CD4-positive, alpha-beta T cell treated with Interleukin-6 at 100 ng/mL for 8 hours (primary cell): ENCODE measurements at regions not wholly inside any gene's neighbourhood (a gene's known extent, or its start where the extent isn't known, plus 50 kb on each side); places are given as distances from the start of the nearest gene placed in this dataset.

ENCODE experiments used
- DNase-seq: peaks from one replicate; pipeline ENCODE4 v3.0.0-alpha.2; 2020; ENCODE audit warnings: mixed read lengths, low spot score

DNA sequence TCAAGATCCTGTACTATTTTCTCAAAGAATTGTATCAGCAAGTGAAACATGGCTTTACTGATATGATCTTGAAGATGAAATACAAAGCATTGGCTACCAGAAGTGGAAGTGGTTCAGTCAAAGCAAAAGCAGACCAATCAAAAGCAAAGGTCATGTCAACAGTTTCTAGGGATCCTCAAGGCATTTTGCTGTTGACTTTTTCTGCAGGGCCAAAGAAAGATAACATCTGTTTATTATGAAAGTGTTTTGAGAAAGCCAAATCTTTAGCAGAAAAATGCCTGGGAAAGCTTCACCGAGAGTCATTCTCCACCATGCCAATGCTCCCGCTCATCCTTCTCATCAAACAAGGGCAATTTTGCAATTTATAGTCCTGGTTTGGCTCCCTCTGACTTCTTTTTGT, 90.3 kb upstream of the ACO1 start:
- DNase-seq, result no peak

DNA sequence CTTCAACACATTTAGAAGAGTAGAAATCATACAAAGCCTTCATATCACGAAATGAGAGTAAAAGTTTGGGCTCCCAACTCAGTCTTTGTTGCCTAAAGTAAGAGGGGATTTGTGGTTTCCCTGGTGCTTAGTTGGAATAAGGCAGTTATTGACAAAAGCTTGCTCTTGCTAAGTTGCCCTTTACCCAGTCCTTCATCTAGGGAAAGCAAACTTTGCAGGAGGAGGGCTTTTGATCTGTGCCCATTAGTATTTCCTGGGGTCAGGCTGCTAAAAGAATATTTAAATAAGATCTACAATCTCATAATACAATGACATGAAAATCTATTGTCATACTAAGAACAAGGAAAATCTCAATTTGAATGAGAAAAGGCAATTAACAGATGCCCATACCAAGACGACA, 84.1 kb upstream of the ACO1 start:
- no peak for DNase-seq

DNA sequence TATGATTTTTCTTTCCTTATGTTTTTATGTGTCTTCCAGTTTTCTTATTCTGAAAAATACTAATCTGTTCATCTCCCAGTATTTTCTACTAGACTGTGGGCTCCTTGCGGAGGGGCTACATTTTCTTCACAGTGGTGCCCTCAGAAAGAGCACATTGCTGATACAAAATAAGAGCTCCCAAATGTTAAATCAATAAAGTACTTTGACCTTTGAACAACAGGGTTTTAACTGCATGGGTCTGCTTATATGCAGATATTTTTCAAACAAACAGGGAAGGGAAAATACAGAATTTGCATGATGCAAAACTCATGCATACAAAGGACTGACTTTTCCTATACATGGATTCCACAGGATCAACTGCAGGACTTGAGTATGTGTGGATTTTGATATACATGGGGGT, 79.9 kb upstream of the ACO1 start:
- DNase-seq, result no peak

DNA sequence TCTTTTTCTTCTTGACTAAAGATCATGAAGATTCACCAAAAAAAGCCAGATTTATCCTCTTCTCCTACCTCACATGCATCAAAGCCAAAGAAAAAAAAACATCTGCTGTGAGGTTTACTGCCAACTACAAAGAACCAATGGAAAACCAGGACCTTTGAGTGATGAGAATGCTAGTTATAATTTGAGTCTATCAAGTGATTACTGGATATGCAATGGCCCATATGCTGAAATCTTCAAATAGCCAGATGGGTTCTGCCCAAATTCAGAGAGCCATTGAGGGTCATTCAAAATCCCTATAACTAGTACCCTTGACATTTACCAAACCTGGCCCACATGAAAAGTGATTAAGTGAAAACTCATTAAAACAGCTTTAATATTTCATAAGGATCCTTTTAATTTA, 78.4 kb upstream of the ACO1 start:
- no peak for DNase-seq

DNA sequence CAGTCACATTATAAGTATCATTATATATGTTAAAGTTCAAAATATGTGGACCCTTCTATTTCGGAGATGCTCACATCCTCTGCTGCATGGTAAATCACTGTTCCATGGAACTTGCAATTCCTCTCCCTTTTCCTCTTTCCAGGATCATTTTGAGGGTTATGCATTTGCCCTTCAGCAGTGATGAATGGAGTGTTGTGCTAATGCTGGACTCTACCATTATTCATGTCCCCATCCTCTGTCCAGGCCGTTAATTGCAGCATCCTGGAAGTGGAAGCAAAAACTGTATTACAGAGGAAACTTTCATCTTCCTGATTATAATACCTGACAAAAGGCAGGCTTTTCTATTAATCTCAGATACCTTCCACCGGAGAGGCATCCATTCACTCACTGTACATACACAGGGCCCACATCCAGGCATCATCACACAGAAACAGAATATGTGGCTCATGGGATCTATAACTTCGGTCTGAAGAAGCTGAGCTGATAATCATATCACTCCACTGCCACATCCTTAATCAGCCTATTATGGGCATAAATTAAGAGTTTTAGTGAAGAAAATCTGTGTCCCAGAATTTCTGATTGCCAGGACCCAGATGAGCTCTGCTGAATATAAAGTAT, 65.0 kb upstream of the ACO1 start:
- DNase-seq, result no peak

DNA sequence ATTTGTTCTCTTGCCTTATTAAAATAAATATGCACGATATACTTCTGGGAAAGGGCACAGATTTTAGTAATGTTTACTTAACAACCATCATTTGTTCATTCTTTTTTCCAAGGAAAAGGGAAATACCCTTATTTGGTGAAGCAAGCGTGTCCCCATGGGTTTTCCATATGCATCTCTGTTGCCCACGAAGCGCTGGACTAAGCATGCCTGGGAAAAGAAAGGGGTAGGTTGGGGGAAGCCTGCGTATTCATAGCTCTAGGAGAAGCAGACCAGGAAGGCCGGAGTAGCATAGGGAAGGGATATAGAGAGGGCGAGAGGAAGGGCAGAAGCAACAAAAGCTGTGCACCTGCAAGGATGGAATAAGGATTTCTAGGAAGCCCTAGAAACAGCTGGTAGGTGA, 61.8 kb upstream of the ACO1 start:
- no peak for DNase-seq

DNA sequence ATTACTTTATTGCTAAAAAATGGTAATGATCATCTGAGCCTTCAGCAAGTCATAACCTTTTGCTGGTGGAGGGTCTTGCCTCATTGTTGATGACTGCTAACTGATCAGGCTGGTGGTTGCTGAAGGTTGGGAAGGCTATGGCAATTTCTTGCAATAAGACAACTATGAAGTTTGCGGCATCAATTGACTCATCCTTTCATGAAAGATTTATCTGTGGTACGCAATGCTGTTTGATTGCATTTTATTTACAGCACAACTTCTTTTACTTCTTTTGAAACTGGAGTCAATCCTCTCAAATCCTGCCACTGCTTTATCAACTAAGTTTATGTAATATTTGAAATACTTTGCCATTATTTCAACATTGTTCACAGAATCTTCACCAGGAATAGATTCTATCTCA, 58.3 kb upstream of the ACO1 start:
- DNase-seq, result no peak

DNA sequence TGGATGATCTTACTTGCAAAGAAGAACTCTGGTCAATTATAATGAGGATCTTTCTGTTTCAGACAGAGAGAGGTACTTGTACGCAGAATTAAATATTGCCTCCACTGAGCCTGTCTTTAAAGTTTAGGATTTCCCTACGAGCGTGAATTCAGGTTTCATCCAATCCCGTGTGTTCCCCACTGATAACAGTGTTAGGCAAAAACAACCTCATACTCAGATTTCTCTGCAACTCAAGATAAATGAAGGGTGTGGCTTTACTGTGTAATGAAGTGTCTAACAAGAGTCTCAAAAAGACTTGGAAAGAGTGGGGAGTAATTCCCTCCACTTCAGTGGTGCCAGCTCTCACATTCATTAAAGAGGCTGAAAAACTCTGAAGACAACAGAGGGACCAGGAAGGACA, 53.2 kb upstream of the ACO1 start:
- no peak for DNase-seq

DNA sequence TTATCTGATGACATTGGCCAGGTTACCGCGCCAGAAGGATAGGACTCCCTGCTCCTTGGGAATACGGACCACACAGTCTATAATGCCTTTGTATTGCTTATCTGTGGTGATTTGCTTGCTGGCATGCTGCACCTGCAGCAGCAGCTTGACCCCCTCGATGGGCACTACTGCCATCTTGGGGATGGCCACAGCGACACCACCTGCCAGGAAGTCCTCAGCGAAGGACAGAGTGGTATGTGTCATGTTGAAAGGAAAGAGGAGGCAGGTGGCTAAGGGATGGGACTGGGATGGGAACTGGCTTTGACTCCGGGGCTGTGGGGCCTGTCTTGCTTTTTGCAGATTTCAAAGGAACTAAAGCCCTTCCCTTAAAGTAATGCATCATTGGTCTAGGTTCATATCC, 50.3 kb upstream of the ACO1 start:
- DNase-seq, result no peak
